ENCODE measurements at regions not wholly inside any gene's neighbourhood (a gene's known extent, or its start where the extent isn't known, plus 50 kb on each side); places are given as distances from the start of the nearest gene placed in this dataset.

DNA sequence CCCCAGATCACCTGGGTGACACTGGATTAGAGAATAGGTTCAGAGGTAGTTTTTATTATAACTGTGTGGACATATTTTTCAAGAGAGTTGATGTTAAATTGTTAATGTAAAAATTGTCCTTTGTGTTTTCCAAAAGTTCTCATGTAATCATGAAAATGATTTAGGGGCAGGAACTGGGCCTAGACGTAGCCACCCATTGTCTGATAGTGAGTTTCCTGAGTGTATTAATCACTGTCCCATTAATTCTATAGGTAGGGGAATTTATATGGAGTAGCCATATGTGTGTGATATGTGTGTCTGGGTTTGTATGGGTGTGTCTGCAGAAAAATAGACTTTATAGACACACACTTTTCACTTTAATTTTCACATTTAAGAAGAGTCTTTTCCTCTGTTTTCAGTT is 144.6 kb upstream of the RAI14 start:
- no peak for DNase-seq

DNA sequence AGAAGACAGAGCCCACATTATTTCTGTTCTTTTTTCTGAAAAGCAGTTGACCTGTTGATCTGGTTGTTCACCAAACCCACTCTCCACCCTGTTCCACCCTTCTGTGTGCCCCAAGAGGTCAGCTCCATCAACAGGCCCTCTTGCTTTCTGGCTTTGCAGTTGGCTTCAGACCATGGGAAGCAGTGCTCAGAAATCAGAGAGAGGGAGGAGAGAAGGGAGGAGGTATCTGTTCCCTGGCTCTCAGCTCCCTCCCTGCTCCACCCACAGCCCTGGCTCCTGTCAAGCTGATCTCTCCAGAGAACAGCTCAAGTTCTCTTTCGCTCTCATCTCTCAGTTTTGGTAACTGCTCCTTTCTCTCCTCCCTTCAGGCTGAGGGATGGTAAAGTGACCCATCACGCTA is 144.2 kb upstream of the RAI14 start:
- DNase-seq = no peak

DNA sequence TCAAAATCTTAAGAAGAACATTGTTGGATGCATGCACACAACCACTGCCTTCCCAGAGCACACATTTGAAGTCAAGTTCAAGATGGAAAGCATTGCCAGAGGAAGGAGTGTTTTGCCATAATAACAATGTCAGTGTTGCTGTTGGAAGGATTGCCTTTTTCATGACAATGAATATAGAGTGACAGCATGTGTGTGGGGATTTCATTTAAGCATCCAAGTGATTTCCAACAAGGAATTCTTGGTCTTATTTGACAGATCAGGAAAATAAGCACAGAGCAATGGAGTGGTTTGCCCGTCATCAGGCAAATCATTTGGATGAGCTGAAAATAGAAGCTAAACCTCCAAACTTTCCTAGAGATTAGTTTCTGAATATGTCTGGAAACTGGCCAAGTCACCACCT is 140.0 kb upstream of the RAI14 start:
- DNase-seq = no peak

DNA sequence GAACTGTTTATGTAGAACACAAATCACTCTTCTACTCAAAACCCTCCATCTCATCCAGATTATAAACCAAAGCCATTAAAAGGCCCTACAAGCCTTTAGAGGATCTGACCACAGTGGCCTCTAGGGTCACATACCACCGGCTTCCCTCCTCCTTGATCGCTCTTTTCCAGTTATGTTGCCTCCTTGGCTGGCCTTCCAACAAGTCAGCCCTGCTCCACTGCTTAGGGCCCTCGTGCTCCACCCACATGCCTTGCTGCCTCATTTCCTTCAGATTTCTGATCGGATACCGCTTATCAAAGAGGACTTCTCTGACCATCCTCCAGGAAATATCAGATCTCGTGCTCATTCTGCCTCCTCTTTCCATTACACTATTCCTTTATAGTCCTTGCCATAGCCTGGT is 139.4 kb upstream of the RAI14 start:
- no peak for DNase-seq

DNA sequence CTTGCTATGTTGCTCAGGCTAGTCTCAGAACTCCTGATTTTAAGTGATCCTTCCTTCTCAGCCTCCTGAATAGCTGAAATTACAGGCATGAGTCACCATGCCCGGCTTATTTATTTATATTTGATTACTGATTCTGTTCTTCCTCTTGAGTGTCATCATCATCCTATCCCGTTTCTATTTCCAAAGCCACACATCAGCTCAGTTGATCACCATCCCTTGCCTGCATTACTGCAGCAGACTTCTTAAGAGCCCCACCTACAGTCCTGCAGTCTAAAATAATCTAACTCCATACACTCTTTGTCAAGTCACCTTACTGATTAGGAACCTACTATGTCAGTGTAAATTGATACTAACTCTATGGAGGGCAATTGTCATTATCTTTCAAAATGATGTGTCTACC is 138.9 kb upstream of the RAI14 start:
- DNase-seq = no peak

DNA sequence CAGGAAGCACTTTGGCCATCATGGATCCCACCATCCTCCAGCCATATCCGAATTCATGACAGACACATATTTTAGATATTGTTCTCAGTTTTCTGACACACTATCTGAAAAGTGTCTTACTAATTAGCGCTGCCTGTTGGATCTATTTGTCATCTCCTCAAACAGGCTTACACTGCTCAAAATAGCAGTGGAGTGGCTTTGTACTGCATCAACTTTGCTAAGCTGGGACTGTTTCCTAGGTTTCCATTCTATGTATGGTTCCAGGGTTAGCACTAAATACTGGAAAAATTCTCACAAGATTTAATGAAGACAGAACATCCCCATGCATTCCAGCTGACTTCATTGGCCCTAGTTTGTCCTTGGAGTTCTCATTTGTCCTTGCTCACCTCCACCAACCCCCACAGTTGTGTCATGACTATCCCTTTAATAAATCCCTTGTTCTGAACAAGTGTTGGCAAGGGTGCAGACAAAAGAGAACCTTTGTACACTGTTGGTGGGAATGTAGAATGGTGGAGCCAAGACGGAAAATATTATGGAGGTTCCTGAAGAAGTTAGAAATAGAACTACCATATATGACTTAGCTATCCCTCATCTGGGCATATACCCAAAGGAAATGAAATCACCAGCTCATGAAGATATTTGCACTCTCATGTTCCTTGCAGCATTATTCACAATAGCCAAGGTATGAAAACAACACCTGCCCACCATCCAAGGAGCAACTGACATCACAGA is 136.5 kb upstream of the RAI14 start:
- no peak for DNase-seq

DNA sequence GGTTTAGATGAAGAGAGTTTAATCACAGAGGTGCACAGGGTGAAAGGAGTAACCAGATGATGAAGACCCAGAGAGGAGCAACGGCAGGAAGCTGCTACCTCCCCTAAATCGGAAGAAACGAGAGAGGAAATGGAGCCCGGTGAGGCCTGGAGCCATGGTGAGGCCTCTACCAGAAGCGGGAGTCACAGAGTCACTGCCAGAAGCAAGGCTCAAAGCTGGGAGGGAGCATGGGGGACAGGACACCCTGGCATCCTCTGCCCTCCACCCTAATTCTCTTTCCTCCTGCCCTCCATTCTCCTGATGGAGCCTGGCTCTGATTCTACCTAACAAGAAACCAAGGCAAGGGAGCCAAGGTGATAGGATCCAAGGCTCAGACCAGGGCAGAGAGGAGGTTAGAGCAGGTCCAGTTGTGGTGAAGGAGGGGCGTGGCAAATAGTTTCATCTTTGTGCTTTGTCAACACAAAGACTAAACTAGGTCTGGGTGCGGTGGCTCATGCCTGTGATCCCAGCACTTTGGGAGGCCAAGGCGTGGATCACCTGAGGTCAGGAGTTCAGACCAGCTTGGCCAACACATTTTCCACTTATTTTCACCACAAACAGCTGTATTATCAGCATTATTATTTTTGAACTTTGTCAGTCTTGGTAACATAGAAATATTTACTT is 134.4 kb upstream of the RAI14 start:
- DNase-seq = no peak

DNA sequence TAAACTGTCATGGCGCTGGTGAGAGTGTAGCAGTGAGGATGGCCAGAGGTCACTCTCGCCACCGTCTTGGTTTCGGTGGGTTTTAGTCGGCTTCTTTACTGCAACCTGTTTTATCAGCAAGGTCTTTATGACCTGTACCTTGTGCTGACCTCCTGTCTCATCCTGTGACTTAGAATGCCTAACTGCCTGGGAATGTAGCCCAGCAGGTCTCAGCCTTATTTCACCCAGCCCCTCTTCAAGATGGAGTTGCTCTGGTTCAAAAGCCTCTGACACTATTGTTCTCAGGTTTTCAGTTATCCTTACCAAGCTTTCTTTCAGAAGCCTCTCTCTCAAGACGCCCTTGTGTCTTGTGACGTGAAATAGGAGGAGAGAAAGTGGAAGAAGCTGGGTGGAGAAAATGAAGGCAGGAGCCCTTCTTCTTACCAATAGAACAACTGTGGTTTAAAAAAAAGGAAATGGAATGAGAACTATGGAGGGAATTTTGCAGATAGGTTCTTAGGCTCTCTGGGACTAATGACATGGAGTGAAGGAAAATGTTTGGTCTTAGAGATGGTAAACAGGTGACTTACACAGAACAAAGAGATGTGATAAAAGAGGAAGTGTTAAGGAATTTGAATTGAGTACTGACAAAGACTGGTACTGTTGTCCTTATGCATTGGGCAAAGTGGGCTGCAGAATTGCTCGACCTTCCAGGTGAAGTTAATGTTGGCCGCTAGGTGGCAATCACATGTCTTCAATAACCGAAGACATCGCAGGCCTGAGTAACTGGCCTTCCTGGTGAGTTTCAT is 133.3 kb upstream of the RAI14 start:
- peak; percentile 66 for DNase-seq

DNA sequence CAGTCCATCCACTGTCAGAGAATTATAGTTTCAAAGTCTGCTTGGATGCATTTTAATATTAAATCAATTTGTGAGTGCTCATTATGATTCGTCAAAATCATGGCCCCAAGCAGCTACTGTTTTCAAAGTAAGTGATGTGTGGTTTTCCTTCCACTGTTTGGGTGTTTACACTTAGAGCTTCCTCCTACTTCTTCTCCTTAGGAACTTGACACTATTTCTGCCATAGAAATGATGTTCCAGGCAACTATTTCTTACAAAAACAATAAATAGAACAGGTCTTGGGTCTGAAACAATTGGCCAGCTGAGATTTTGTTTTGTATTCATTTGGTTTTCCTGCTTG is 132.8 kb upstream of the RAI14 start:
- DNase-seq = no peak

DNA sequence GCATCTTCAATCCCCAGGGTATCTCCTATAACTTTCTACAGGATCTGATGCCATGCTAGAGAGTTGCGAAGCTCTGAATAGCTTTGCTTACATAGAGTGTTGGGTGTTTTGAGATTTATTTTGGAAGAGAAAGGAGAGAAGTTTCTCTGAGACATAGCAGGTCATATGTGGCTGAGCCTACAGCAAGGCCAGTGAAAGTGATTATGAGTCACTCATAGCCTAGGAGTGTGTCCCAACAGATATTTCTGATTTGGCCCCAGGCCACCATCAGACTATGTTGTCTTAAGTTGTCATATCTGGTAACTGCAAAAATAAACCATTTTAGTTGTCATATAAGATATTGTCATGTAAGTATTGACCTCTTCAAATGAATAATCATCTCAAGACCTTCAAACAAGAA is 132.0 kb upstream of the RAI14 start:
- no peak for DNase-seq

DNA sequence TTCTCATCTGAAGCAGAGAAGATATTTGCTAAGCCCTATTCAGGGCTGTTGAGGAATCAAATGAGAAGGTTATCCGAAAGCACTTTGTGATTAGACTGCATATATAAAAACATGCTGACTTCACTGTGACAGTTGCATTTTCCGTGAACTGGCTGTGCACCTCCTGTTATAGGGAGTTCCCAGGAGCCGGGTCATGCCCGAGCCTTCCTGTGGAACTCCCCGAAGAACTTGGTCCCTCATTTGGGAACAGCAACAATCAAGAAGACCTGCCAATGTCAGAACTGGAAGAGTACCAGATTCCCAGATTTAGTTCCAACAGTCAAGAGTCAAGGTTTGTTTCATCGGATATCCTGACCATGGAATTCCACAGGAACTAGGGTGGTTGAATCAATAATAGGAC is 130.4 kb upstream of the RAI14 start:
- DNase-seq = no peak

DNA sequence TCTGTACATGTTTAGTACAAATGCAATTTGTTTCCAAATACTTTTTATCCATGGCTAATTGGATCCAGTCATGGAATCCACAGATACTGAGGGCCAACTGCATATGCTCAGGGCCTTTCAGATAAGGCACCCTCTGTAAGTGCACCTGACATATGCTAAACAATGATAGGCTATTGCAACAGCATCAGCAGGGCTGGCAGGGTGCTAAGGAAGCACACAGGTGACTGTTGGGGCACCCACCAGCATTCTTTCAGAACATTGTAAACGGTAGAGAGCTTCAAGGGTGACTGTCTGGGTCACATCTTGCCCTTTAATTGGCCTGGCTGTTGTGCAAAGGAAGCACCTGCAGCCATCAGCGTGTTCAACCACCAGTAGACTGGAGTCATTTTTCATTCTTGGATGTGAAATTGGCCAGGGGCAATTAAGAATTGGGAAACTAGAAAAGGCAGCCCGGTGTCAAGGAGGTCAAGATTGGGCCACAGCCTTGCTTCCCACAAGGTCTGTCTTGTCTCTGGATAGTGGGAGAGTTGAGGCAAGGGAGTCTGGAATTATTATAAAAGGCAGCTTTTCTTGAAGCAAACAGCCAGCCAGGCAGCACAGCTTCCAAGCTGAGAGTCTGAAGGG is 129.3 kb upstream of the RAI14 start:
- DNase-seq = no peak

DNA sequence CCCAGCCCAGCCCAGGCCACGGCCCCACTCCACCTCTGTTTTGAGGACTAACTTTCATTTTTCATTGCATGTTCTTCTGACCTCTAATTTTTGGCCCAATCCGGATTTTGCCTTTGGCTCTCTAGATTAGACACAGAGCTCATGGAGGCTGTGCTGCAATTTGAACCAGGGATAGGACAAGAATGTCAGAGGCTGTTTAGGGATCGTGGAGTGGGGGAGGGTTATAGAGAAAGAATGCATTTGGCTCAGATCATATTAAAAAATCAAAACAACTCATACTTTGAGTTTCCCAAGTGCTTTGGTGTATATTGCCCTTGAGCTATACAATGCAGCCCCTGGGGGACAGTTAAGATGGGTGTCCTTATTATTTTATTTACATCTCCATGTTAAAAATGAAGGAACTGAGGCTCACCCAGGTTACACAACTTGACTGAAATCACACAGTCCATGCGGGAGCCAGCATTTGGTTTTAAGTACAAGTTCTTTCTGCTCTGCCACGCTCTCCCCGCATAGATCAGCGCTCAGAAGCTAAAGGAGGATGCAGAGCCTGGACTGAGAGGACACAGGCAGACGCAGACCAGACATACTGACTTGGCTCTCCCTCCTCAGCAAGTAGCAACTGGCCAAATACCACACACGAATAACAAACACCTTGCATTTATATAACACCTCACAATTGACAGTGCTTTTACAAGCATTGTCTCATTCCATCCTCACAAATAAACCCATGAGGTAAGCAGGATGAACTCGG is 126.4 kb upstream of the RAI14 start:
- DNase-seq = no peak

DNA sequence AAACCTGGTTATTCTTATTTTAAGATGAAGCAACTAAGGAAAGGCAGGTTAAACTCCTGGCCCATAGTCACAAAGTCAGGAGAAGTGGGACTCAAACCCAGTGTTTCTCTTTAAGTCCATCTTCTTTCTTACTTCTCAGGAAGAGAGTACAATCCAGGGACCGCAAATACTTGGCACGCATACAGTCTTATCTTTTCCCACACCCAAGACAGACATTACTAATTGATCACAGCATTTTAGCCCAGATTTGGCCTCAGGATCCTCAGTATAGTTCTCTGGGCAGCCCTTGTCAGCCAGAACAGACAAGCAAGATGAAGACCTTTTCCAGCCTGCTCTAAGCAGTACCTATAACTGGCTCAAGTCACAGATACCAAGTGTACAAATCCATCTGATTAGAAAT is 125.5 kb upstream of the RAI14 start:
- DNase-seq = no peak

DNA sequence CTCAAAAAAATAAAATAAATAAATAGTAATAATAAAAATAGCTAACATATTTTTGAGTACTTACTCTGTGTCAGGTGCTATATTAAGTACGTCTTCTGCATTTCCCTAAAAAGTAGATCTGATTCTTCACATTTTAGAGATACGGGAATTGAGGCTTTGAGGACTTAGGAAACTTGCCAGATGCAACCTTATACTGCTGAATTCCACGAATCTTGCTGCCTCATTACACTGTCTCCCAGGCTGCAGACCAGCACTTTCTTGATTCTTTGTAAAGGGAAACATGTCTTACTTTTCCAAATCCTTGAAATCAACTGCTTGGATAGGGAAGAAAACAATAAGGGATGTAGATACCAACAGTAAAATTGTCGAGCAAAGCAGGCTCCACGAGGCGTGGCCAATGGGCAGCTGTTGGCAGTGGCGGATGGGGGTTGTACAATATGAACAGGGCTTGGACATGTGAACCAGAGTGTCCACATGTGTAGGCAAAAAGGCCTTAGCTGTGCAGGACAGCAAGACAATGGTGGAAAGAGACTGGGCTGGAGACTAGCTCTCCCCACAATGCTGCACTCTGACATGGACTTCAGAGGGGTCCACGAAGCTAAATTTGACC is 124.3 kb upstream of the RAI14 start:
- DNase-seq = no peak

DNA sequence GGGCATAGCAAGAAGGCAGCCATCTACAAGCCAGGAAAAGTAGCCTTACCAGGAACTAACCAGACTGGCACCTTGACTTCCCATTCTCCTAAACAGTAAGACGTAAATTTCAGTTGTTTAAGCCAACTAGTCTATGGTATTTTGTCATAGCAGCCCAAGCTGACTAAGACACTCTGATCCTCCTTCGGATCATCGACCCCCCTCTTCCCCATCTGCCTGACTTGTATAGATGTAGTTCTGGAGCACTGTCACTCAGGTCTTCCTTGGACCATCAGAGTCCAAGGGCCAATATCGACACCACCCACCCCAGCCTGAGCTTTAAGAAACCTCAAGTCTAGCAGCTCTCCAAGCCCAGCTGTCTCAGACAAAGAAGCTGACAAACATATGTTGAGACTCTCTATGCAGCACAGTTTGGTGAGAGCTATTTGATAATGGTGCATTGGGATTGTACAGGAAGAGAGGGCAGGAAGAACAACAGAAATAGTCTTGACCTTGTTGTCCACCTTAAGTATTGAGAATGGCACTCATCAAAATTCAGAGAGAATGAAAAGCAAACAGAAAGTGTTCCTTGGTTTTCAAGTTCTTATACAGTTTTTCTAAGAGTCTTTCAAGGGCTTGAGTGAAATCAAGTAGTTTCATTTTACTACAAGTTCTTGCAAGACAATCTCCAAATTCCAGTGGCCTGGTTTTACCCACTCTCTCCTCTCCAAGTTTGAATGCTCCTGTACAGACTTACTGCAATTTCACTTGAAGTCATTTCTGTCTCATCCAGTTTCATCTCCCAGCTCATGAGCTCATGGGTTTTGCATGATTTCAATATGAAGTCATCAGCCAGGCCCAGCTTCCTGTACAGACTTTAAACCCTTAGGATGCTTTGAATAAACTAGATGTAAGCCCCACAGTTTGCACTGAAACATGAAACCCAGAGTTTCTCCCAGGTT is 122.3 kb upstream of the RAI14 start:
- DNase-seq = no peak

DNA sequence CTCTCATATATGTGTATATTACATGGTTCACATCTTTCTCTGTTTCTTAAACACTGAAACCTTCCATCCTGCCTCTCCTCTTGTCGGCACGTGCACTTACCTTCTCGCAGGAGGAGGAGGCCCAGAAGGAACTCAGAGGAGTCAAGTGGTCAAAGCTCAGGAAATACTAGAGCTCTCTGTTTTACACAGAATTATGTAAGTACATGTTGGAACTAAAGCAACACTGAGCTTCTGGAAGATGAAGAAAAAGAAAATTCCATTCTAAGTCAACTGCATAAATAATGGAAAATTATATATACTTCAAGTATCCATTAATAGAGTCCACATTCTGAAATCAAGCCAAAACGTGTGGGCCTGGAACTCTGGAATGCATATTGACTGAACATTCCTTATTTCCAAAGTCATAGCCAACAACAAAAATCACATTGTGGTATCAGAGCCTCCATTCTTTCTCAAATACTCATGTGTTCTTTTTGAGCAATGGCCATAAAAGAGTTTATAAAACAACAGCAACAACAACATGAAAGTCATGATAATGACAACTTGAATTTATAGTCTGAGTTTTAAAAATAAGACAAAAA is 121.5 kb upstream of the RAI14 start:
- DNase-seq = no peak

DNA sequence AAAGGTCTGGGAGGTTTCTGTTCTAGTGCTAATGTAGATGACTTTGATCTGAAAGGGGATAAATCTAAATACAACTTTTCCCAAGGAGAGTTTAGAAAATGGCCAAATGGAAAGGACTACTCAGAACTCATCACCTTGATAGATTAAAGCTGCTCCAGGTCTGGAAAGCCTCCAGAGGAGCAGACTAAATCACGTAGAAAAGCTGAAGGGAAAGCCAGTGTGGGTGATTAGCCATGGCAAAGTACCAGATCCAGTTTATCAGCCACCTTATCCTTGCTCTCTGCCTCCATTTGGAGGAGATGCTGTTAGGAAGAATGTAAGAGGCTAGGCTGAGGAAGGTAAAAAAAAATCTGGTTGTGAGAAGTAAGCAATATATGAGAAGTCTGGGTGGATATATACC is 120.7 kb upstream of the RAI14 start:
- no peak for DNase-seq

DNA sequence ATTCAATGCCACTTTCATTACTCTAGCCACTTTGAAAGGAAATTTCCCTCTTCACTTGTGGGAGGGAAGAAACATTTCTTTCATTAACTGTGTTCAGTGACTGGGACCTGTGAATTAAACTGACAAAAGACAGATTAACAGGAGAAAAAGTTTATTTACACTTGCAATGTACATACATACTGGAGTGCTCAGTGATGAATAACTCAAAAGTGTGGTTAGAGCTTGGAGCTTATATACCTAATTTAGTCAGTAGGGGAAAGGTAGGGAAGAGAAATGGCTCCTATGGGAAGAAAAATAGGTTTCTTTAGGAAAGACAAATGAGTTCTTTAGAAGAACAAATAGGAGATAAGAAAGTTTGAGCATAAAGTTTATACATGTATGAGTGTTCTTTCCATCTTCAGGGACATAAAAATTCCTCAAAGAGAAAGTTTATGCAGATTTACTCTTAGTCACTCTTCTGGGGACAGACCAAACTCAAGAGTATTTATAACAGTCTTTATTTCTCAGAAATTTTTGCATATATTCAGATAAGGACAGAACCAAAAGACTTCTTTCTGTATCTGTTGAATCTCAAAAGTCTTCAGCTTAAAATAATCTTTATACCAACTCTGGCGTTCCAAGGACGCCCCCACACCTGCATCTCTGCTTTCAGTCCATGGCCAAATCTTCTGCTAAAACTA is 120.0 kb upstream of the RAI14 start:
- DNase-seq = no peak

DNA sequence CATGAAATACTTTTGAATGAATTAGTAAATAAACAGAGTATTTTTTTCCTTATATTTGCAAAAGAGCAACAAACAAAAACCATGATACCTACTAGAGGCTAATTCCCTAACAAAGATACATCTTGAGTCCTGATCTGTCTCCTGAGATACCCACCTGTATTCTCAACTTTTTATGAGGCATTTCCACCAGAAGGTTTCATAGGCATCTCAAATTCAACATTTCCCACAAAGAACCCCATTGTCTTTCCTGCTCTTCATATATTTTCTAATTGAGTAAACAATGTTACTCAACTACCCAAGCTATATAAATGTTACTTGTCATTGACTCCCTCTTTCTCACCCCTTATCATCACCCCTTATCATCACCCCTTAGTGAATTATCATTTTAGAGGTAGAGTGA is 119.4 kb upstream of the RAI14 start:
- no peak for DNase-seq
